IMR-90 (cell line): ENCODE measurements at regions not wholly inside any gene's neighbourhood (a gene's known extent, or its start where the extent isn't known, plus 50 kb on each side); places are given as distances from the start of the nearest gene placed in this dataset.
A peak's percentile ranks its signal among the peaks of the same experiment; 100 is the strongest.

ENCODE experiments used
- ATAC-seq: fragments of 200-7000 bp; cut with Tn5 transposase; 2 replicates; pipeline ENCODE4 v1.9.1; 2020; ENCODE audit warnings: low read depth, mild to moderate bottlenecking, moderate library complexity
- BruUV-seq: library from RNA; stranded (reverse); fragments of 400-500 nt; replicated peaks from 2 replicates; lab custom pipeline; 2021; lab: Mats Ljungman, UMichigan
- CTCF ChIA-PET: fragments of 300-600 bp; formaldehyde crosslinking; extraction: SDS; loops from one replicate; lab custom pipeline; 2021; ENCODE audit warnings: antibody characterized with exemption; lab: Yijun Ruan, JAX
- POLR2A ChIA-PET: fragments of 300-600 bp; sonication (Branson Sonifier 250); formaldehyde crosslinking; loops from one replicate; lab custom pipeline; 2022; ENCODE audit warnings: antibody characterized with exemption; ENCODE audit not compliant: unreplicated experiment; lab: Charles Lee
- DNase-seq: peaks from one replicate; pipeline ENCODE4 v3.0.0; 2013
- H2AFZ ChIP-seq: replicated peaks from 2 replicates; pipeline ENCODE3; 2013; ENCODE audit warnings: low read length, mild to moderate bottlenecking; ENCODE audit not compliant: poor library complexity
- H2AK5ac ChIP-seq: 2 replicates; pipeline ENCODE4 v1.6.1; 2013; ENCODE audit warnings: low read depth, low read length, inconsistent platforms
- H2AK9ac ChIP-seq: replicated peaks from 2 replicates; pipeline ENCODE3; 2013; ENCODE audit warnings: mild to moderate bottlenecking, low read depth, low read length, moderate library complexity; ENCODE audit not compliant: poor library complexity
- H2BK120ac ChIP-seq: 2 replicates; pipeline ENCODE4 v1.6.1; 2013; ENCODE audit warnings: low read depth, low read length, inconsistent platforms
- H2BK15ac ChIP-seq: 3 replicates; pipeline ENCODE4 v1.6.1; 2013; ENCODE audit warnings: low read depth, low read length, inconsistent platforms
- H2BK20ac ChIP-seq: 2 replicates; pipeline ENCODE4 v1.6.1; 2013; ENCODE audit warnings: low read depth, mild to moderate bottlenecking, inconsistent platforms, low read length, moderate library complexity
- H2BK5ac ChIP-seq: 2 replicates; pipeline ENCODE4 v1.6.1; 2013; ENCODE audit warnings: mild to moderate bottlenecking, low read depth, low read length, inconsistent platforms; ENCODE audit not compliant: poor library complexity, severe bottlenecking
- H3K14ac ChIP-seq: replicated peaks from 2 replicates; pipeline ENCODE4 v1.6.1; 2013; ENCODE audit warnings: low read depth, low read length, inconsistent platforms
- H3K18ac ChIP-seq: 2 replicates; pipeline ENCODE4 v1.6.1; 2013; ENCODE audit warnings: low read depth, low read length, control low read depth
- H3K23ac ChIP-seq: 2 replicates; pipeline ENCODE4 v1.6.1; 2013; ENCODE audit warnings: low read depth, low read length, inconsistent platforms
- H3K27ac ChIP-seq: 2 replicates; pipeline ENCODE4 v1.5.1; 2013; ENCODE audit warnings: mild to moderate bottlenecking, control low read depth, low read length; ENCODE audit not compliant: insufficient read depth
- H3K27me3 ChIP-seq: 2 replicates; pipeline ENCODE4 v1.6.1; 2013; ENCODE audit warnings: low read length; ENCODE audit not compliant: control insufficient read depth, insufficient read depth
- H3K36me3 ChIP-seq: 2 replicates; pipeline ENCODE4 v1.6.1; 2013; ENCODE audit warnings: low read length, mixed read lengths; ENCODE audit not compliant: control insufficient read depth, insufficient read depth
- H3K4ac ChIP-seq: 2 replicates; pipeline ENCODE4 v1.6.1; 2013; ENCODE audit warnings: low read depth, low read length, inconsistent platforms
- H3K4me1 ChIP-seq: 2 replicates; pipeline ENCODE4 v1.6.1; 2013; ENCODE audit warnings: low read length, mixed read lengths; ENCODE audit not compliant: control insufficient read depth, insufficient read depth
- H3K4me2 ChIP-seq: 2 replicates; pipeline ENCODE4 v1.6.1; 2013; ENCODE audit warnings: low read depth, mild to moderate bottlenecking, control low read depth, low read length, moderate library complexity
- H3K4me3 ChIP-seq: 2 replicates; pipeline ENCODE4 v1.5.1; 2013; ENCODE audit warnings: low read depth, mild to moderate bottlenecking, control low read depth, low read length, moderate library complexity; ENCODE audit not compliant: insufficient read depth
- H3K56ac ChIP-seq: 2 replicates; pipeline ENCODE4 v1.6.1; 2013; ENCODE audit warnings: low read length, inconsistent platforms; ENCODE audit not compliant: insufficient read depth; ENCODE audit errors: extremely low read depth
- H3K79me1 ChIP-seq, 2 experiments: 2 replicates each; pipeline ENCODE4 v1.6.1; 2013; ENCODE audit warnings: low read length in 2 of 2, inconsistent platforms in 1 of 2, low read depth in 1 of 2
- H3K9ac ChIP-seq: 2 replicates; pipeline ENCODE4 v1.6.1; 2013; ENCODE audit warnings: low read depth, low read length, control low read depth
- H3K9me1 ChIP-seq: 2 replicates; pipeline ENCODE4 v1.6.1; 2013; ENCODE audit warnings: low read length, inconsistent platforms; ENCODE audit not compliant: insufficient read depth
- H3K9me3 ChIP-seq: 2 replicates; pipeline ENCODE4 v1.6.1; 2013; ENCODE audit warnings: low read length; ENCODE audit not compliant: control insufficient read depth, insufficient read depth
- H4K20me1 ChIP-seq: 2 replicates; pipeline ENCODE4 v1.6.1; 2013; ENCODE audit warnings: low read length, inconsistent platforms; ENCODE audit not compliant: insufficient read depth
- H4K5ac ChIP-seq: 2 replicates; pipeline ENCODE4 v1.6.1; 2013; ENCODE audit warnings: mild to moderate bottlenecking, low read depth, low read length, control low read depth
- H4K8ac ChIP-seq, 2 experiments: 2 replicates each; pipeline ENCODE4 v1.6.1; 2013; ENCODE audit warnings: low read depth in 2 of 2, low read length in 2 of 2, control low read depth in 1 of 2, inconsistent platforms in 1 of 2
- H4K91ac ChIP-seq: 2 replicates; pipeline ENCODE4 v1.6.1; 2013; ENCODE audit warnings: low read depth, low read length, inconsistent platforms; ENCODE audit not compliant: insufficient read depth
- BHLHE40 ChIP-seq: fragments of 150-350 bp; IDR thresholded peaks from 2 replicates; pipeline ENCODE4 v1.6.1; 2016; ENCODE audit warnings: mild to moderate bottlenecking, low read depth, low read length
- CEBPB ChIP-seq: IDR thresholded peaks from 2 replicates; pipeline ENCODE4 v1.6.1; 2012; ENCODE audit warnings: low read depth, low read length, improper control_type of control experiment
- CTCF ChIP-seq: conservative IDR thresholded peaks from 2 replicates; pipeline ENCODE4 v1.5.1; 2012; ENCODE audit warnings: mild to moderate bottlenecking, low read depth, low read length, improper control_type of control experiment
- ELK1 ChIP-seq: fragments of 150-350 bp; IDR thresholded peaks from 2 replicates; pipeline ENCODE4 v1.6.1; 2016; ENCODE audit warnings: low read depth, mild to moderate bottlenecking, low read length, moderate library complexity, borderline replicate concordance
- FOS ChIP-seq: fragments of 150-350 bp; IDR thresholded peaks from 2 replicates; pipeline ENCODE4 v1.6.1; 2016; ENCODE audit warnings: low read depth, low read length
- MAFK ChIP-seq: IDR thresholded peaks from 2 replicates; pipeline ENCODE4 v1.6.1; 2012; ENCODE audit warnings: low read depth, low read length, improper control_type of control experiment
- NFE2L2 ChIP-seq: fragments of 150-350 bp; IDR thresholded peaks from 2 replicates; pipeline ENCODE4 v1.6.1; 2016; ENCODE audit warnings: low read depth, mild to moderate bottlenecking, low read length
- RAD21 ChIP-seq: IDR thresholded peaks from 2 replicates; pipeline ENCODE4 v1.6.1; 2012; ENCODE audit warnings: low read length, improper control_type of control experiment
- RCOR1 ChIP-seq: IDR thresholded peaks from 2 replicates; pipeline ENCODE4 v1.6.1; 2012; ENCODE audit warnings: mild to moderate bottlenecking, low read length, improper control_type of control experiment; ENCODE audit not compliant: insufficient replicate concordance
- SMC3 ChIP-seq: fragments of 150-350 bp; IDR thresholded peaks from 2 replicates; pipeline ENCODE4 v1.6.1; 2016; ENCODE audit warnings: low read depth, mild to moderate bottlenecking, antibody characterized with exemption, low read length, moderate library complexity
- USF2 ChIP-seq: fragments of 150-350 bp; IDR thresholded peaks from 2 replicates; pipeline ENCODE4 v1.6.1; 2017; ENCODE audit warnings: mild to moderate bottlenecking, antibody characterized with exemption, low read length, low read depth
- whole genome bisulfite sequencing, 2 experiments: methylation state at CpG; one replicate each; pipeline versions ENCODE4 v1.1.5 to v1.1.7; 2013; ENCODE audit warnings: missing lambda C conversion rate in 2 of 2; ENCODE audit not compliant: insufficient read length in 1 of 2; ENCODE audit errors: extremely low coverage in 2 of 2; 5-methylcytosine and 5-hydroxymethylcytosine counted together
- dilution Hi-C: fragments of 300-500 bp; cut with HindIII; formaldehyde crosslinking; loops from one replicate; pipeline ENCODE4 v1.14.3; 2018; ENCODE audit warnings: low sequenced_read_pairs; ENCODE audit not compliant: unreplicated experiment
- in situ Hi-C: fragments of 300-500 bp; cut with MboI; formaldehyde crosslinking; loops from 3 replicates; pipeline ENCODE4 v1.14.3; 2019; ENCODE audit warnings: low sequenced_read_pairs, inconsistent platforms, mixed read lengths
- intact Hi-C: fragments of 100-400 bp; cut with micrococcal nuclease; formaldehyde crosslinking; loops from 2 replicates; pipeline ENCODE4 v1.10.0; 2022

DNA sequence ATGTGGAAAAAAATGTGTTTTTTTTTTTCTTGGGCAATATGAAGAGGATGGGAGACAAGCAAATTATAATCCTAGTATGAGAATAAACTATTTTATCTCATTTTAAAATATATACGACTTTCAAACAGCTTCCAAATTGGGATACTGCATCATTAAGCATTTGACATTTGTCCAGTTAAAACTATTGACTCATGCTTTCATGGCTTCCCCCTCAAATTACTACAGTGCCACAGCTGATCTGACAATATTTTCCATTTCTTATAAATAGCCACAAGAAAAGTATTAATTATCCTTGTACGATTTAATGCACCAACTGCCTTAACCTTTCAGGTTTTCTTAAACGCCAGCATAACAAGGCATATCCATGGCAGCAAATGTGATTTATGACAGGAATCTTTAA lies 1134.8 kb upstream of the ZEB2 start:
- BruUV-seq = no TSS peak
- no peak overlapping the region for H3K27ac ChIP-seq
- peak overlapping the region; percentile 58; the same call in 1 of the 3 replicates for H2BK15ac ChIP-seq
- dilution Hi-C loops = no loop called here
- no peak overlapping the region for H3K4ac ChIP-seq
- no peaks in the 10 kb centered on the region for H3K9me3 ChIP-seq
- no peak overlapping the region for H2BK5ac ChIP-seq
- H3K56ac ChIP-seq = no peak overlapping the region
- intact Hi-C loops = loop anchor here (5.0 kb wide), 2 partner anchors 658 to 1132 kb away; partner anchors contain the start of gene ZEB2
- WGBS, 2 experiments = no CpG with 5 or more reads among the region's 3 CpGs
- H4K8ac ChIP-seq = peak overlapping the region in 1 of 2 experiments; percentile 38; a peak in 1 of 4 replicates
- H3K79me1 ChIP-seq = no peaks in the 10 kb centered on the region
- no peaks in the 10 kb centered on the region; the same call in 1 of the 2 replicates for H3K4me1 ChIP-seq
- no peak for ATAC-seq
- H3K9me1 ChIP-seq = no peaks in the 10 kb centered on the region
- no peak for TF ChIP-seq FOS
- TF ChIP-seq USF2 = no peak
- no peak for TF ChIP-seq RCOR1
- no peak for TF ChIP-seq BHLHE40
- TF ChIP-seq NFE2L2 = no peak
- no peak for TF ChIP-seq RAD21
- no peak for TF ChIP-seq CTCF
- TF ChIP-seq CEBPB = no peak
- TF ChIP-seq SMC3 = no peak
- no peak for TF ChIP-seq ELK1
- no peak for TF ChIP-seq MAFK
- H3K9ac ChIP-seq = no peak overlapping the region
- no peak overlapping the region for H3K4me2 ChIP-seq
- CTCF ChIA-PET = interaction anchor here (0.9 kb wide), 1 partner anchor 11 kb away, joined by 3 read pairs; no protein-coding TSS in a partner anchor
- no peak overlapping the region; the same call in 1 of the 2 replicates for H3K18ac ChIP-seq
- H2AK5ac ChIP-seq = no peak overlapping the region
- H3K27me3 ChIP-seq = no peaks in the 10 kb centered on the region
- H2BK120ac ChIP-seq = no peak overlapping the region
- no peak overlapping the region for H3K4me3 ChIP-seq
- no peak overlapping the region for H4K91ac ChIP-seq
- no peak for DNase-seq
- in situ Hi-C loops = no loop called here
- H2AK9ac ChIP-seq = no peak overlapping the region
- H3K36me3 ChIP-seq = no peaks in the 10 kb centered on the region
- H2BK20ac ChIP-seq = no peak overlapping the region
- H4K5ac ChIP-seq = no peak overlapping the region
- H3K14ac ChIP-seq = no peak overlapping the region
- POLR2A ChIA-PET = no interaction called here
- H4K20me1 ChIP-seq = no peaks in the 10 kb centered on the region
- no peak overlapping the region for H2AFZ ChIP-seq
- H3K23ac ChIP-seq = no peak overlapping the region
